K562 (cell line): ENCODE measurements at regions not wholly inside any gene's neighbourhood (a gene's known extent, or its start where the extent isn't known, plus 50 kb on each side); places are given as distances from the start of the nearest gene placed in this dataset.

Source experiments
- CTCF ChIP-seq, 3 experiments: IDR thresholded peaks in 2 of 3; conservative IDR thresholded peaks in 1 of 3; 2 replicates each; pipeline ENCODE4 v1.5.1; 2011 to 2012; ENCODE audit warnings: low read length in 3 of 3, mild to moderate bottlenecking in 3 of 3, control low read depth in 2 of 3, improper control_type of control experiment in 1 of 3, inconsistent platforms in 1 of 3, low read depth in 1 of 3, mixed read lengths in 1 of 3, moderate library complexity in 1 of 3; ENCODE audit not compliant: insufficient read depth in 2 of 3
- EP400 ChIP-seq: fragments of 450-650 bp; IDR thresholded peaks from 2 replicates; pipeline ENCODE4 v1.6.1; 2017; ENCODE audit warnings: antibody characterized with exemption, mild to moderate bottlenecking, moderate library complexity
- HDGF ChIP-seq: fragments of 450-650 bp; IDR thresholded peaks from 2 replicates; pipeline ENCODE4 v1.6.1; 2016
- NRF1 ChIP-seq, 2 experiments: fragments of 450-650 bp; IDR thresholded peaks in 1 of 2; conservative IDR thresholded peaks in 1 of 2; 2 replicates each; pipeline ENCODE4 v1.6.1; 2014; ENCODE audit warnings: mild to moderate bottlenecking in 2 of 2
- PHB2 ChIP-seq: fragments of 450-650 bp; IDR thresholded peaks from 2 replicates; pipeline ENCODE4 v1.6.1; 2017; ENCODE audit warnings: low read depth
- PRMT5 ChIP-seq: sonication (generic); formaldehyde crosslinking; IDR thresholded peaks from 2 replicates; pipeline ENCODE4 v1.5.0; 2020; ENCODE audit warnings: missing genetic modification reagents
- RAD21 ChIP-seq, 2 experiments: fragments of 250-450 bp in 1 of 2; fragments of 450-650 bp in 1 of 2; sonication (Bioruptor Pico) in 1 of 2; formaldehyde crosslinking in 1 of 2; IDR thresholded peaks in 1 of 2; conservative IDR thresholded peaks in 1 of 2; 2 replicates each; pipeline versions ENCODE4 v1.4.0 to v1.8.0; 2020 to 2022; ENCODE audit warnings: mild to moderate bottlenecking in 2 of 2, moderate library complexity in 1 of 2
- SAFB2 ChIP-seq: fragments of 200-400 bp; formaldehyde crosslinking; IDR thresholded peaks from 2 replicates; pipeline ENCODE4 v1.6.1; 2018; ENCODE audit warnings: borderline replicate concordance, low read length, low read depth, moderate library complexity; ENCODE audit not compliant: severe bottlenecking
- TOE1 ChIP-seq, 2 experiments: fragments of 450-650 bp in 1 of 2; sonication (generic) in 1 of 2; formaldehyde crosslinking in 1 of 2; IDR thresholded peaks; 2 replicates each; pipeline versions ENCODE4 v1.7.1 to v1.8.0; 2016 to 2022; ENCODE audit warnings: borderline replicate concordance in 2 of 2, mild to moderate bottlenecking in 2 of 2, antibody characterized with exemption in 1 of 2, inconsistent platforms in 1 of 2, low read depth in 1 of 2, missing genetic modification reagents in 1 of 2, moderate library complexity in 1 of 2
- ZFX ChIP-seq: sonication (generic); formaldehyde crosslinking; IDR thresholded peaks from 2 replicates; pipeline ENCODE4 v1.8.0; 2022; ENCODE audit warnings: mild to moderate bottlenecking, missing genetic modification reagents, moderate library complexity
- ZNF140 ChIP-seq: fragments of 250-450 bp; sonication (Bioruptor Pico); IDR thresholded peaks from 2 replicates; pipeline ENCODE4 v1.8.0; 2021; ENCODE audit warnings: moderate library complexity, mild to moderate bottlenecking, inconsistent platforms

GRCh38 chr1:88351960-88352359, 332.1 kb upstream of the PKN2 start:
- TF ChIP-seq PRMT5 (CRISPR knock-in tag) (no peak), ZFX (CRISPR knock-in tag) (no peak), NRF1 (conservative IDR thresholded peaks at IDR 0.05 in 1 of 2, IDR thresholded peaks at IDR 0.05 in 1 of 2) (no peak), HDGF (no peak), CTCF (IDR thresholded peaks at IDR 0.05 in 2 of 3, conservative IDR thresholded peaks at IDR 0.05 in 1 of 3; ENCODE audit: insufficient read depth in 2 of 3, low read depth in 1 of 3, low read length in 3 of 3) (no peak), ZNF140 (CRISPR knock-in tag) (no peak), PHB2 (no peak), RAD21 (CRISPR knock-in tag; conservative IDR thresholded peaks at IDR 0.05 in 1 of 2, IDR thresholded peaks at IDR 0.05 in 1 of 2) (no peak), EP400 (no peak), SAFB2 (no peak), TOE1 (IDR thresholded peaks at IDR 0.05; ENCODE audit: borderline replicate concordance) (no peak), TOE1 (CRISPR knock-in tag; IDR thresholded peaks at IDR 0.05; ENCODE audit: borderline replicate concordance, low read depth) (no peak)
